ENCODE measurements at regions not wholly inside any gene's neighbourhood (a gene's known extent, or its start where the extent isn't known, plus 50 kb on each side); places are given as distances from the start of the nearest gene placed in this dataset.
A peak's percentile ranks its signal among the peaks of the same experiment; 100 is the strongest.

DNA sequence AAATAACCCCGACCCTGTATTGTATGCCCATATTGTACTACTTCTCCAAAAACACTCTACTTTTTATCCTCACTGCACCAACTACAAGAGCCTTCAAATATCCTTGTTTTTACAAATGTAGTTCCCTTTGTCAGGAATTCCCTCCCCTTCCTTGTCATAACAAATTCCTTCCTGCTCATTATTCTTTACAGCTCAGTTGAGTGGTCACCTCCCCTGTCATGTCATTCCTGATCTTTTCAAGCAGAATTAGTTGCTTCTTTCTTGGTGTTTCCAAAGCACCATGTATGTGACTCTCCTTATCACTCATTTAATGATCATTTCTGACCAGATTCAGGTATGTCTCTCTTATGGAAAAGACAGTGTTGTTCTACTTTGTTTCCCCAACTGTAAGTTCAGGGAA, 194.2 kb upstream of the SMC2 start:
- H2BK15ac ChIP-seq (ENCODE audit: low read length): no peak overlapping the region
- TF ChIP-seq MAFK (IDR thresholded peaks at IDR 0.05; ENCODE audit: low read depth, low read length): no peak
- FAIRE-seq (no peak), DNase-seq (ENCODE audit: low read depth in 1 of 2, low spot score in 2 of 2) (no peak)
- no peak overlapping the region for H3K4me3 ChIP-seq (ENCODE audit: extremely low read depth in 1 of 4, insufficient read depth in 2 of 4, low read depth in 3 of 4, low read length in 4 of 4)
- ChIA-PET POLR2A (ENCODE audit: partially characterized antibody) (no interaction called here), CTCF (ENCODE audit: partially characterized antibody) (no interaction called here)
- H4K5ac ChIP-seq (ENCODE audit: insufficient read length, low read depth, low read length): no peak overlapping the region
- no peak overlapping the region for H2BK12ac ChIP-seq (ENCODE audit: low read depth, low read length)
- no peaks in the 10 kb centered on the region for H3K79me1 ChIP-seq (ENCODE audit: low read depth, low read length)
- peak overlapping the region; percentile 58; the same call in 1 of the 2 replicates for H2AFZ ChIP-seq (ENCODE audit: low read length)
- 82% methylated on average over 1 of the region's 1 CpG; no CpG with 5 or more reads in 1 of the 2 experiments for WGBS, 2 experiments (ENCODE audit: extremely low coverage in 1 of 2, insufficient coverage in 1 of 2, insufficient read length in 1 of 2, insufficient replicate concordance in 2 of 2, low coverage in 1 of 2, low lambda C conversion rate in 2 of 2, missing lambda C conversion rate in 1 of 2)
- H3K14ac ChIP-seq (ENCODE audit: insufficient read length): no peak overlapping the region
- H3K23me2 ChIP-seq (ENCODE audit: low read depth, low read length): no peaks in the 10 kb centered on the region
- no peak overlapping the region for H3K18ac ChIP-seq (ENCODE audit: extremely low read depth, low read length)
- no peaks in the 10 kb centered on the region for H4K20me1 ChIP-seq (replicated peaks in 1 of 2; ENCODE audit: control insufficient read depth in 1 of 2, insufficient read depth in 2 of 2, low read length in 2 of 2)
- H3K9ac ChIP-seq (replicated peaks in 1 of 4; ENCODE audit: extremely low read depth in 1 of 4, low read depth in 3 of 4, low read length in 3 of 4): no peak overlapping the region
- H2BK120ac ChIP-seq (replicated peaks; ENCODE audit: low read depth, low read length): no peak overlapping the region
- no peak overlapping the region for H2AK5ac ChIP-seq (ENCODE audit: low read depth, low read length)
- H3K79me2 ChIP-seq (ENCODE audit: control insufficient read depth in 1 of 2, insufficient read depth in 2 of 2, low read length in 2 of 2): no peaks in the 10 kb centered on the region
- no peak overlapping the region for H2BK5ac ChIP-seq (ENCODE audit: low read depth, low read length)
- no peak overlapping the region for H3K23ac ChIP-seq (ENCODE audit: insufficient read length)
- H4K91ac ChIP-seq (replicated peaks; ENCODE audit: insufficient read length, low read length): no peak overlapping the region
- H3K27me3 ChIP-seq (replicated peaks in 1 of 4; ENCODE audit: control insufficient read depth in 3 of 4, extremely low read depth in 1 of 4, insufficient read depth in 3 of 4, low read length in 3 of 4): no peaks in the 10 kb centered on the region
- H3K9me3 ChIP-seq (ENCODE audit: insufficient read depth in 2 of 2, low read depth in 1 of 2, low read length in 1 of 2): 0 out of 4 replicates have a peak, but pooled peaks cover 0 to 2% of the 10 kb centered on the region in 2 experiments
- no peak overlapping the region for H2BK20ac ChIP-seq (ENCODE audit: low read length)
- no peak overlapping the region for H3K4ac ChIP-seq (replicated peaks; ENCODE audit: insufficient read length, low read depth, low read length)
- H3K36me3 ChIP-seq (ENCODE audit: control insufficient read depth in 2 of 4, insufficient read depth in 4 of 4, low read length in 3 of 4): no peaks in the 10 kb centered on the region
- no peak overlapping the region for H3K4me2 ChIP-seq (ENCODE audit: insufficient read depth in 1 of 2, low read depth in 2 of 2, low read length in 2 of 2)
- H3K4me1 ChIP-seq (replicated peaks in 1 of 4; ENCODE audit: control insufficient read depth in 3 of 4, insufficient read depth in 4 of 4, low read length in 3 of 4): no peaks in the 10 kb centered on the region
- no peak overlapping the region for H3K56ac ChIP-seq (replicated peaks; ENCODE audit: insufficient read length, low read depth, low read length)
- H4K8ac ChIP-seq (ENCODE audit: extremely low read depth, insufficient read depth, low read length): no peak overlapping the region
- H3K27ac ChIP-seq (ENCODE audit: low read depth, low read length): no peak overlapping the region
